ENCODE measurements at regions not wholly inside any gene's neighbourhood (a gene's known extent, or its start where the extent isn't known, plus 50 kb on each side); places are given as distances from the start of the nearest gene placed in this dataset.

GRCh38 chr13:40039061-40039460, 383.6 kb downstream of the COG6 start:
- Histone ChIP-seq H3K36me3 (ENCODE audit: low read depth, missing control alignments) (no peaks in the 10 kb centered on the region), H3K27ac (no peak overlapping the region), H3K27me3 (no peaks in the 10 kb centered on the region), H3K9me3 (no peaks in the 10 kb centered on the region), H3K4me3 (no peak overlapping the region), H3K4me1 (no peaks in the 10 kb centered on the region)
- TF ChIP-seq POLR2A (IDR thresholded peaks at IDR 0.05) (no peak), CTCF (IDR thresholded peaks at IDR 0.05) (no peak)
- intact Hi-C loops (cut with DNase I; ENCODE audit: low total_unique reads) = no loop called here
- DNase-seq = no peak
- WGBS, 2 donors = 85 to 86% methylated on average over 2 of the region's 2 CpGs

GRCh38 chr13:40042991-40043390, 387.5 kb downstream of the COG6 start:
- WGBS, 2 donors = 57 to 62% methylated on average over 3 of the region's 3 CpGs
- H3K27ac ChIP-seq = no peak overlapping the region
- no peak for DNase-seq

GRCh38 chr13:40043764-40044163, 388.3 kb downstream of the COG6 start:
- no peaks in the 10 kb centered on the region for H3K9me3 ChIP-seq
- intact Hi-C loops (cut with DNase I; ENCODE audit: low total_unique reads) = no loop called here
- WGBS, 2 donors = 60 to 76% methylated on average over 3 of the region's 3 CpGs
- H3K4me3 ChIP-seq = no peak overlapping the region
- TF ChIP-seq CTCF (IDR thresholded peaks at IDR 0.05) = no peak
- no peak for TF ChIP-seq POLR2A (IDR thresholded peaks at IDR 0.05)
- no peaks in the 10 kb centered on the region for H3K36me3 ChIP-seq (ENCODE audit: low read depth, missing control alignments)
- no peak for DNase-seq
- H3K27me3 ChIP-seq = no peaks in the 10 kb centered on the region
- no peak overlapping the region for H3K27ac ChIP-seq
- no peaks in the 10 kb centered on the region for H3K4me1 ChIP-seq

More at GRCh38 chr13:40042991-40043390, 387.5 kb downstream of the COG6 start:
- no peaks in the 10 kb centered on the region for H3K9me3 ChIP-seq
- intact Hi-C loops (cut with DNase I; ENCODE audit: low total_unique reads) = no loop called here
- TF ChIP-seq POLR2A (IDR thresholded peaks at IDR 0.05) = no peak
- TF ChIP-seq CTCF (IDR thresholded peaks at IDR 0.05) = no peak
- no peak overlapping the region for H3K4me3 ChIP-seq
- no peaks in the 10 kb centered on the region for H3K4me1 ChIP-seq
- no peaks in the 10 kb centered on the region for H3K36me3 ChIP-seq (ENCODE audit: low read depth, missing control alignments)
- H3K27me3 ChIP-seq = no peaks in the 10 kb centered on the region

GRCh38 chr13:40047322-40047771, 391.9 kb downstream of the COG6 start:
- intact Hi-C loops (cut with DNase I; ENCODE audit: low total_unique reads) = no loop called here
- TF ChIP-seq POLR2A (IDR thresholded peaks at IDR 0.05) (no peak), CTCF (IDR thresholded peaks at IDR 0.05) (no peak)
- no peaks in the 10 kb centered on the region for H3K9me3 ChIP-seq
- WGBS, 2 donors = 94 to 95% methylated on average over 5 of the region's 5 CpGs
- H3K27ac ChIP-seq = no peak overlapping the region
- H3K4me3 ChIP-seq = no peak overlapping the region
- no peaks in the 10 kb centered on the region for H3K27me3 ChIP-seq
- H3K36me3 ChIP-seq (ENCODE audit: low read depth, missing control alignments) = no peaks in the 10 kb centered on the region
- peaks cover 7% of the 10 kb centered on the region for H3K4me1 ChIP-seq
- no peak for DNase-seq

- TF ChIP-seq CTCF (IDR thresholded peaks at IDR 0.05) (no peak), POLR2A (IDR thresholded peaks at IDR 0.05) (no peak)
Measured at GRCh38 chr13:40048551-40048950, 393.1 kb downstream of the COG6 start.

More at GRCh38 chr13:40048551-40048950, 393.1 kb downstream of the COG6 start:
- Histone ChIP-seq H3K9me3 (no peaks in the 10 kb centered on the region), H3K36me3 (ENCODE audit: low read depth, missing control alignments) (no peaks in the 10 kb centered on the region), H3K27ac (no peak overlapping the region), H3K27me3 (no peaks in the 10 kb centered on the region), H3K4me3 (no peak overlapping the region), H3K4me1 (peaks cover 7% of the 10 kb centered on the region)
- intact Hi-C loops (cut with DNase I; ENCODE audit: low total_unique reads) = no loop called here
- no peak for DNase-seq
- 83 to 85% methylated on average over 5 of the region's 5 CpGs for WGBS, 2 donors
